ENCODE measurements at regions not wholly inside any gene's neighbourhood (a gene's known extent, or its start where the extent isn't known, plus 50 kb on each side); places are given as distances from the start of the nearest gene placed in this dataset.
"Not testable (repeated sequence)": the region's sequence is repeated elsewhere in the genome, so short reads cannot be mapped to it uniquely, and the experiment has no call there.

DNA sequence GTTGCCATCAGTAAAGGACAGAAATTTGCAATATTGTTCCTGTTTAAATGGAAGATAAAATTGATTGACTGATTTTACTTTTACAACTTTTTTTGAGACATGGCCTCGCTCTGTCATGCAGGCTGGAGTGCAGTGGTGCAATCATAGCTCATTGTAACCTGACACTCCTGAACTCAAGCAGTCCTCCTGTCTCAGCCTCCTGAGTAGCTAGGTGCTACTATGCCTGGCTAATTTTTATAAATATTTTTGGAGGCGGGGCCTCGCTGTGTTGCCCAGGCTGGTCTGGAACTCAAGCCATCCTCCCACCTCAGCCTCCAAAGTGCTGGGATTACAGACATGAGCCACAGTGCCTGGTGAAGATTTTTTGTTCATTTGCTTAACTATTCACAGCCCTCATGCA lies 96.8 kb upstream of the GARIN1A start:
- H3K4me3 Mint-ChIP-seq; H3K14ac ChIP-seq (ENCODE audit: insufficient read depth, low read length); H2AFZ ChIP-seq (ENCODE audit: low read length); H2BK5ac ChIP-seq (ENCODE audit: insufficient read length, low read length); H3K79me1 ChIP-seq (ENCODE audit: insufficient read depth, low read depth, low read length, poor library complexity, severe bottlenecking); H4K5ac ChIP-seq (ENCODE audit: insufficient read length, low read depth, low read length); H3K27me3 Mint-ChIP-seq (ENCODE audit: low read depth); H3K18ac ChIP-seq (ENCODE audit: insufficient read length, low read depth, low read length); H2AK5ac ChIP-seq (ENCODE audit: insufficient read length, low read length); H2BK20ac ChIP-seq (ENCODE audit: low read depth, low read length, poor library complexity, severe bottlenecking); H2BK12ac ChIP-seq (ENCODE audit: insufficient read length, low read depth, low read length); H3K27me3 ChIP-seq (ENCODE audit: insufficient read depth, low read length); DNase-seq; H3K9ac ChIP-seq (ENCODE audit: extremely low read depth, insufficient read length, low read length); H3K23ac ChIP-seq (ENCODE audit: insufficient read length, low read depth, low read length); H3K4me2 ChIP-seq (ENCODE audit: insufficient read depth, insufficient read length, low read length); H3T11ph ChIP-seq (ENCODE audit: low read length); H3K56ac ChIP-seq (ENCODE audit: insufficient read length, low read depth, low read length); H3K23me2 ChIP-seq (ENCODE audit: insufficient read length, low read depth, low read length, poor library complexity, severe bottlenecking); H4K91ac ChIP-seq (ENCODE audit: insufficient read length, low read depth, low read length); H3K79me2 ChIP-seq (ENCODE audit: insufficient read depth, low read length); H3K27ac Mint-ChIP-seq; H2BK120ac ChIP-seq (ENCODE audit: low read depth, low read length, poor library complexity, severe bottlenecking); H4K8ac ChIP-seq (replicated peaks; ENCODE audit: insufficient read length, low read depth, low read length); H3K4ac ChIP-seq (ENCODE audit: low read depth, low read length); H3K27ac ChIP-seq (ENCODE audit: insufficient read length, low read depth, low read length); H3K9me3 ChIP-seq (ENCODE audit: control insufficient read depth, low read depth, low read length); H3K4me1 Mint-ChIP-seq; H4K20me1 ChIP-seq (ENCODE audit: control insufficient read depth, insufficient read depth, insufficient read length); H3K4me1 ChIP-seq (ENCODE audit: insufficient read depth, low read length); H2BK15ac ChIP-seq (ENCODE audit: low read depth, low read length): not testable (repeated sequence)
- WGBS (ENCODE audit: extremely low coverage, insufficient read length, low lambda C conversion rate) = no CpG with 5 or more reads among the region's 3 CpGs
- H3K36me3 Mint-ChIP-seq (ENCODE audit: insufficient read depth in 1 of 3, low read depth in 3 of 3) = peaks cover 31 to 52% (median 47%) of the 10 kb centered on the region in 3 experiments
- peaks cover 21 to 22% of the 10 kb centered on the region in 2 experiments for H3K9me3 Mint-ChIP-seq

DNA sequence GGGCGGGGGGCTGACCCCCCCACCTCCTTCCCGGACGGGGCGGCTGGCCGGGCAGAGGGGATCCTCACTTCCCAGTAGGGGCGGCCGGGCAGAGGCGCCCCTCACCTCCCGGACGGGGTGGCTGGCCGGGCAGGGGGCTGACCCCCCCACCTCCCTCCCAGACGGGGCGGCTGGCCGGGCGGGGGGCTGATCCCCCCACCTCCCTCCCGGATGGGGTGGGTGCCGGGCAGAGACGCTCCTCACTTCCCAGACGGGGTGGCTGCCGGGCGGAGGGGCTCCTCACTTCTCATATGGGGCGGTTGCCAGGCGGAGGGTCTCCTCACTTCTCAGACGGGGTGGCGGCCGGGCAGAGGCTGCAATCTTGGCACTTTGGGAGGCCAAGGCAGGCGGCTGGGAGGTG lies 95.1 kb upstream of the GARIN1A start:
- not testable (repeated sequence) for H3K56ac ChIP-seq (ENCODE audit: insufficient read length, low read depth, low read length); H3K14ac ChIP-seq (ENCODE audit: insufficient read depth, low read length); H4K5ac ChIP-seq (ENCODE audit: insufficient read length, low read depth, low read length); H3T11ph ChIP-seq (ENCODE audit: low read length); H3K27me3 Mint-ChIP-seq (ENCODE audit: low read depth); H3K27ac Mint-ChIP-seq; H3K4me1 ChIP-seq (ENCODE audit: insufficient read depth, low read length); H3K27me3 ChIP-seq (ENCODE audit: insufficient read depth, low read length); H3K23me2 ChIP-seq (ENCODE audit: insufficient read length, low read depth, low read length, poor library complexity, severe bottlenecking); H2AFZ ChIP-seq (ENCODE audit: low read length); H3K4me1 Mint-ChIP-seq; H2AK5ac ChIP-seq (ENCODE audit: insufficient read length, low read length); H4K8ac ChIP-seq (replicated peaks; ENCODE audit: insufficient read length, low read depth, low read length); H2BK20ac ChIP-seq (ENCODE audit: low read depth, low read length, poor library complexity, severe bottlenecking); H3K4me3 Mint-ChIP-seq; H3K79me2 ChIP-seq (ENCODE audit: insufficient read depth, low read length); H4K20me1 ChIP-seq (ENCODE audit: control insufficient read depth, insufficient read depth, insufficient read length); H3K18ac ChIP-seq (ENCODE audit: insufficient read length, low read depth, low read length); H2BK15ac ChIP-seq (ENCODE audit: low read depth, low read length); DNase-seq; H3K9me3 ChIP-seq (ENCODE audit: control insufficient read depth, low read depth, low read length); H2BK5ac ChIP-seq (ENCODE audit: insufficient read length, low read length); H2BK120ac ChIP-seq (ENCODE audit: low read depth, low read length, poor library complexity, severe bottlenecking); H3K79me1 ChIP-seq (ENCODE audit: insufficient read depth, low read depth, low read length, poor library complexity, severe bottlenecking); H3K9ac ChIP-seq (ENCODE audit: extremely low read depth, insufficient read length, low read length); H3K27ac ChIP-seq (ENCODE audit: insufficient read length, low read depth, low read length); H3K23ac ChIP-seq (ENCODE audit: insufficient read length, low read depth, low read length); H4K91ac ChIP-seq (ENCODE audit: insufficient read length, low read depth, low read length); H3K4me2 ChIP-seq (ENCODE audit: insufficient read depth, insufficient read length, low read length); H3K4ac ChIP-seq (ENCODE audit: low read depth, low read length); H2BK12ac ChIP-seq (ENCODE audit: insufficient read length, low read depth, low read length)
- no CpG with 5 or more reads among the region's 27 CpGs for WGBS (ENCODE audit: extremely low coverage, insufficient read length, low lambda C conversion rate)
- Mint-ChIP-seq H3K36me3 (ENCODE audit: insufficient read depth in 1 of 3, low read depth in 3 of 3) (peaks cover 31 to 51% (median 39%) of the 10 kb centered on the region in 3 experiments), H3K9me3 (peaks cover 21 to 22% of the 10 kb centered on the region in 2 experiments)
